ENCODE measurements at regions not wholly inside any gene's neighbourhood (a gene's known extent, or its start where the extent isn't known, plus 50 kb on each side); places are given as distances from the start of the nearest gene placed in this dataset.

DNA sequence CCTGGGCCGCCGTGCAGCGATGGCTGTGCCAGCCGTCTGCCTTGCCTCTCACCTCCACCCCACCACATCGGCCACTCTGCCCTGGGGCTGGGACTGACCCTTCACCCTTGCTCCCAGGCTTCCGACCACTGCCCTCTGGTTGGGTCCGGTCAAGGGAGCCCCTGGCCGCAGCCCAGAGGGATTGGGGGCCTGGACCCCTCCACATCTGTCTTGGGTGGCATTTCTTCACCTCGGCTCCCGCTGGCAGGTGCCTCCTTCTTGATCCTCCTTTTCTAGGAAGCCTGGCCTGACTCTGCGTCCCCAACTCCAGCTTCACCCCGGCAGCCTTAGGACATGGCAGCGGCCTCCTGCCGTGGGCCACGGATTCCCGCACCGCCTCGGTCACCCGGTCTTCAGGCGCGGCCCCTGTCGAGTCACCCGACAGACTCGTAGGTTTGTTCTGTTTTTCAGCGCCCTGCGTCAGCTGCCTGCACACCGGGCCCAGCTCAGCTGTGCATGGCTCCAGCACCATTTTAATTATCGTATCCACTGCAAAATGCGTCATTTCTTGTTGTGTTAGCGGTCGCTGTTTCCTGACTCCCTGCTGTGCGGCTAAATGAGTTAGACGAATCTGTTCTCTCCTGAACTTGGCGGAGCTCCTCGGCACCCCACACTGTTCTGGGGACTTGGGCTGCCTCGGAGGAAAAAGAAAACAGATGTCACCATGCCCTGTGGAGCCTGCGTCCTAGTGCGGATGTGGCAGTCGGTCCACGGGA lies 124.0 kb downstream of the FAM53A start:
- Histone ChIP-seq H3K4me1 (no peaks in the 10 kb centered on the region), H3K4me3 (no peak overlapping the region), H3K9me3 (no peaks in the 10 kb centered on the region), H3K27ac (no peak overlapping the region), H3K36me3 (no peaks in the 10 kb centered on the region), H3K27me3 (peaks cover 69% of the 10 kb centered on the region)
- intact Hi-C loops (cut with DNase I; ENCODE audit: low total_unique reads) (no loop called here), in situ Hi-C loops (cut with MboI; ENCODE audit: low pct_ligation_motif_present in 1 of 4, low pct_unique_long_range_greater_than_20kb in 1 of 4, low sequenced_read_pairs in 3 of 4) (no loop called here)
- no peak for DNase-seq
- 89 to 100% methylated on average over 8 to 39 of the region's 40 CpGs for WGBS, 2 donors (ENCODE audit: low coverage in 1 of 2)
- TF ChIP-seq POLR2AphosphoS5 (IDR thresholded peaks at IDR 0.05) (no peak), CTCF (IDR thresholded peaks at IDR 0.05) (no peak)

DNA sequence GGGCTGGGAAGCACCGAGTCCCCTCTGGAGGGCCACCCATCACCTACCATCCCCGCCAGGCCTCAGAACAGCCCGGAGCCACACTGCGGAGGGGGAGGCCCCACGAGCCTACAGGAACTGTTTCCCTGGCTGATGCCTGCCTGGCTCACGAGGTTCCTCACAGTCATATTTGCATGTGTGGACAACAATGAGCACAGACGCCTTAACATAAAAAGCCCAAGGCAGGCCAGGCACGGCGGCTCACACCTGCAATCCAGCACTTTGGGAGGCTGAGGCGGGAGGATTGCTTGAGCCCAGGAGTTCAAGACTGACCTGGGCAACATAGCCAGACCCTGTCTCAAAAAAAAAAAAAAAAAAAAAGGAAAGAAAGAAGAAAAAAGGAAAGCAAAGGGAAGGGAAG lies 125.9 kb downstream of the FAM53A start:
- intact Hi-C loops (cut with DNase I; ENCODE audit: low total_unique reads), result no loop called here
- peaks cover 62% of the 10 kb centered on the region for H3K27me3 ChIP-seq

GRCh38 chr4:1557221-1557597 lies 126.9 kb downstream of the FAM53A start:
- intact Hi-C loops (cut with DNase I; ENCODE audit: low total_unique reads), result no loop called here
- Histone ChIP-seq H3K4me1 (no peaks in the 10 kb centered on the region), H3K36me3 (no peaks in the 10 kb centered on the region), H3K9me3 (no peaks in the 10 kb centered on the region), H3K27me3 (peaks cover 62% of the 10 kb centered on the region), H3K4me3 (no peak overlapping the region), H3K27ac (no peak overlapping the region)
- DNase-seq, result no peak
- 53% methylated on average over 13 of the region's 13 CpGs; no CpG with 5 or more reads in 1 of the 2 donors for WGBS, 2 donors (ENCODE audit: low coverage in 1 of 2)
- no peak for TF ChIP-seq CTCF (IDR thresholded peaks at IDR 0.05)
- in situ Hi-C loops (cut with MboI; ENCODE audit: low pct_ligation_motif_present in 1 of 4, low pct_unique_long_range_greater_than_20kb in 1 of 4, low sequenced_read_pairs in 3 of 4), result no loop called here

More for the DNA sequence above, 125.9 kb downstream of the FAM53A start:
- Histone ChIP-seq H3K4me1 (no peaks in the 10 kb centered on the region), H3K36me3 (no peaks in the 10 kb centered on the region), H3K27ac (no peak overlapping the region), H3K4me3 (no peak overlapping the region), H3K9me3 (no peaks in the 10 kb centered on the region)
- WGBS, 2 donors (ENCODE audit: low coverage in 1 of 2), result 50% methylated on average over 4 of the region's 10 CpGs; no CpG with 5 or more reads in 1 of the 2 donors
- in situ Hi-C loops (cut with MboI; ENCODE audit: low pct_ligation_motif_present in 1 of 4, low pct_unique_long_range_greater_than_20kb in 1 of 4, low sequenced_read_pairs in 3 of 4), result no loop called here
- no peak for TF ChIP-seq CTCF (IDR thresholded peaks at IDR 0.05)
- no peak for TF ChIP-seq POLR2A (IDR thresholded peaks at IDR 0.05)
- no peak for TF ChIP-seq POLR2AphosphoS5 (IDR thresholded peaks at IDR 0.05)
- no peak for DNase-seq

DNA sequence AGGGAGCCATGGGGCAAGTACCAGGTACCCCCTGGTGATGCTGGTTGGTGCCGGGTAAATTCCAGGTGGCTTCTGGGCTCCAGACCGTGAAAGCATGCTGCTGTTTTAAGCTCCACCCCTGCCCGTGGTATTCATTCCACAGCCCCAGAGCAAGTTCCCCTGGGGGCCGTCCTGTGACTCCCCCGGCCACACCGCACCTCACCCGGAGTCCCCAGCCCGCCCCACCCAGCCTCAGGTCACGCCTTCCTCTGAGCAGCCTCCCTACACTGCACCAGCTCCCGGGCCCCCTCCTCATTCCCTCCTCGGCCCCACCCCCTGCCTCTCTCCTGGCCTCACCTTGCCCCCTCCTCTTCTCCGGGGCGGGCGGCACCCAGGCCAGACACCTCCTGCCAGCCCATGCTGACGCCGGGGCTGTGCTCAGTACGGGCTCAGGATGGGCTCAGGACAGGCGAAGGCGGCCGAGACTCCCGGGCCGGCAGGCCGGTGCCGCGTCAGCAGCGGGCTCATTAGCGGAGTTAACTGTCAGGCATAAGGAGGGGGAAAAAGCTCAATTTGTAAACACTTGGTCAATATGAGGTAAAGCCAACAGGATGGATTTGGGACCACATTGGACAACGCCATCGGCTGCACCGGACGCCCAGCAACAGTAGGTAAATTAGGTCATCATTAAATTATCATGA lies 127.4 kb downstream of the FAM53A start:
- 12% methylated on average over 30 of the region's 31 CpGs; no CpG with 5 or more reads in 1 of the 2 donors for WGBS, 2 donors (ENCODE audit: low coverage in 1 of 2)
- no peak for TF ChIP-seq EP300 (IDR thresholded peaks at IDR 0.05; ENCODE audit: low read depth)
- TF ChIP-seq CTCF (IDR thresholded peaks at IDR 0.05), result no peak
- TF ChIP-seq POLR2AphosphoS5 (IDR thresholded peaks at IDR 0.05), result no peak
- no peak for TF ChIP-seq POLR2A (IDR thresholded peaks at IDR 0.05)
- no peak overlapping the region for H3K27ac ChIP-seq
- in situ Hi-C loops (cut with MboI; ENCODE audit: low pct_ligation_motif_present in 1 of 4, low pct_unique_long_range_greater_than_20kb in 1 of 4, low sequenced_read_pairs in 3 of 4), result no loop called here
- DNase-seq, result no peak
- H3K9me3 ChIP-seq, result no peaks in the 10 kb centered on the region
- H3K27me3 ChIP-seq, result peaks cover 59% of the 10 kb centered on the region
- no peaks in the 10 kb centered on the region for H3K4me1 ChIP-seq
- no peaks in the 10 kb centered on the region for H3K36me3 ChIP-seq
- no peak overlapping the region for H3K4me3 ChIP-seq
- intact Hi-C loops (cut with DNase I; ENCODE audit: low total_unique reads), result no loop called here

All from transverse colon (tissue), 4 donors.